Memory B cell (primary cell): ENCODE measurements at regions not wholly inside any gene's neighbourhood (a gene's known extent, or its start where the extent isn't known, plus 50 kb on each side); places are given as distances from the start of the nearest gene placed in this dataset.

ENCODE experiments used
- ATAC-seq: fragments of 150-1000 bp; cut with Tn5 transposase; 2 replicates; pipeline ENCODE4 v1.10.0; 2021; ENCODE audit warnings: low read depth, mild to moderate bottlenecking, moderate library complexity
- DNase-seq, 2 donors: peaks; one replicate each; pipeline ENCODE4 v3.0.0; 2022; ENCODE audit warnings: low spot score in 2 of 2
- H3K27ac Mint-ChIP-seq: one replicate; pipeline ENCODE4 v1.8.0; 2022; ENCODE audit warnings: mild to moderate bottlenecking, moderate library complexity, mixed read lengths
- H3K27me3 Mint-ChIP-seq: one replicate; pipeline ENCODE4 v1.8.0; 2022; ENCODE audit warnings: mixed read lengths
- H3K36me3 Mint-ChIP-seq: one replicate; pipeline ENCODE4 v1.8.0; 2022; ENCODE audit warnings: mild to moderate bottlenecking, mixed read lengths
- H3K4me1 Mint-ChIP-seq: one replicate; pipeline ENCODE4 v1.8.0; 2022; ENCODE audit warnings: mixed read lengths
- H3K4me3 Mint-ChIP-seq: one replicate; pipeline ENCODE4 v1.8.0; 2022; ENCODE audit warnings: mild to moderate bottlenecking, moderate library complexity, mixed read lengths
- H3K9me3 Mint-ChIP-seq: one replicate; pipeline ENCODE4 v1.8.0; 2022; ENCODE audit warnings: mixed read lengths

GRCh38 chr10:55024713-55025112 is 223.7 kb upstream of the PCDH15 start:
- Mint-ChIP-seq H3K4me3 (no peak overlapping the region), H3K9me3 (no peaks in the 10 kb centered on the region), H3K36me3 (no peaks in the 10 kb centered on the region), H3K27me3 (no peaks in the 10 kb centered on the region), H3K4me1 (no peaks in the 10 kb centered on the region), H3K27ac (no peak overlapping the region)
- ATAC-seq (no peak), DNase-seq (no peak)

DNA sequence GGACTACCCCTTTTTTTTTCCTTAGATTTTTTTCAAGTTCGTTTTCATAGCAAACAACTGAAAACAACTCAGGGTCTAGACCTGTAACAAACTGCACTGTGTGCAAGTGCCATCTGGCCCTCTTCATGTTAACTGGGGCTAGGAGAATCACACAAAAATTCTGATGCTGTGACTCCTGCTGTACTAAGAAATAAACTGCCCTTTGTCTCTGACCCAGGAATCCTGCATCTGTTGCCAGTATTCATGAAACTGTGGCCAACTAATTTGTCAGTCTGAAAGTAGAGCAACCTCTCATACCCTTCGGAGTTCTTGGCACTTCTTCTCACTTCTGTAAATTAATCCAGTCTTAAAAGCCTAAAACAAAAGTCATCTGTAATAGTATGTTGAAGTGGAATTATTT is 218.4 kb upstream of the PCDH15 start:
- DNase-seq (no peak), ATAC-seq (no peak)
- Mint-ChIP-seq H3K4me3 (no peak overlapping the region), H3K9me3 (no peaks in the 10 kb centered on the region), H3K36me3 (no peaks in the 10 kb centered on the region), H3K27me3 (no peaks in the 10 kb centered on the region), H3K27ac (no peak overlapping the region), H3K4me1 (no peaks in the 10 kb centered on the region)

DNA sequence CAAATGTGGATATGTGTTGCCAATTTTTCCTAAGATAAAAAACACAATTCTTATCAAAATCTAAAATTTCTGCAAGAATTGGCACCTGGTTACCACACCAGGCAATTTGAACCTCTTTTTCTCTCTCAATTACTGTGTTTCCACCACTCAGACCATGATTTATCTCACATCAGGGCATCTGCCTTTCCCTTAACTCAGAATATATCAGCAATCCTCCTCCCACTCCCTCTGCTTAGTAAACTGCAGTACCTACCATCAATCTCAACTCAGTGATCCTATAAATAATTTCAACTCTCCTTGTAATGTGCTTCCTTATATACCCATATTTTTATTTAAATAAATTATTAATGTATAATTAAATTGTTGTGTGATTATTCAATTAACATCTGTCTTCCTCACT is 212.3 kb upstream of the PCDH15 start:
- no peak for DNase-seq
- no peaks in the 10 kb centered on the region for H3K4me1 Mint-ChIP-seq
- no peak overlapping the region for H3K27ac Mint-ChIP-seq
- H3K36me3 Mint-ChIP-seq = no peaks in the 10 kb centered on the region
- no peaks in the 10 kb centered on the region for H3K27me3 Mint-ChIP-seq
- peaks cover 1% of the 10 kb centered on the region for H3K9me3 Mint-ChIP-seq
- no peak overlapping the region for H3K4me3 Mint-ChIP-seq
- no peak for ATAC-seq

GRCh38 chr10:55002420-55002819 is 201.4 kb upstream of the PCDH15 start:
- no peaks in the 10 kb centered on the region for H3K4me1 Mint-ChIP-seq

DNA sequence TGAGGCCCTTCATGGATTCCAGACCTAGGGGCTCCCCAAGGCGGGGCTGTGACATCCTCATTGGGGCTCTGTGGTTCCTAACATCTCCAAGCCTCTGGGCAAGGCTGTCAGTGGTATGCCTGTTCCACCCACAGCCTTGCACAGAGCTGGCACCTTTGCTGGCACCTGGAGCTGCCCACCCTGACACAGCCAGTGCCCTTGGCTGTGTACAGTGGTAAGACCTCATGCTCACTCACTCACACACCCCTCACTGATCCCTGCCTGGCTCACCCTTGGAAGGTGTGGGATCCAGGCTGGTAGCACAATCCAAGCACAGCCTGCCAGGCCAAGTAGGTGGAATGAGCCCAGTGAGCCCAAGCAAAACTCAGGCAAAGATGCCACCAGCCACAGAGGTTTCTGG is 200.4 kb upstream of the PCDH15 start:
- H3K9me3 Mint-ChIP-seq = peaks cover 8% of the 10 kb centered on the region
- H3K4me3 Mint-ChIP-seq = no peak overlapping the region
- H3K4me1 Mint-ChIP-seq = no peaks in the 10 kb centered on the region
- H3K27ac Mint-ChIP-seq = no peak overlapping the region
- H3K36me3 Mint-ChIP-seq = no peaks in the 10 kb centered on the region
- H3K27me3 Mint-ChIP-seq = no peaks in the 10 kb centered on the region
- DNase-seq (no peak), ATAC-seq (no peak)

More at GRCh38 chr10:55002420-55002819, 201.4 kb upstream of the PCDH15 start:
- Mint-ChIP-seq H3K9me3 (peaks cover 8% of the 10 kb centered on the region), H3K27ac (no peak overlapping the region), H3K36me3 (no peaks in the 10 kb centered on the region), H3K4me3 (no peak overlapping the region), H3K27me3 (no peaks in the 10 kb centered on the region)
- no peak for ATAC-seq
- no peak for DNase-seq

DNA sequence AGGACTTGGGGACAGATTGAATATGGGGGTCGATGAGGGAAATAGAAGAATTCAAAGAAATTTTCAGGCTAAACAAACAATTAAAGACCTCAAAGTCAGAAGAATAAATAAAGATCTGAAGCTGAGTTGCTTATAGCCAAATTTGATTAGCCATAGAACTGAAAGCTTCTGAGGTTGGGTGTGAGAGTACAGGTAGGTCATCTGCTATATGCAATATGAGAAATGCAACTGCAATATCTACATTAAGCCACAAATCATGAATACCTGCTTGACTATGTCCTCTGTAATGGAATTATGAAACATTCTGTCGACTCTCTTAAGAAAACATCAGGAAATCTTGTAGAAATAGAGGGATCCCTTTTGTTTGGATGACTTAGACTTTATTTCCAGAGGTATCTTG is 192.1 kb upstream of the PCDH15 start:
- Mint-ChIP-seq H3K4me1 (no peaks in the 10 kb centered on the region), H3K36me3 (no peaks in the 10 kb centered on the region), H3K27ac (no peak overlapping the region), H3K9me3 (peaks cover 4% of the 10 kb centered on the region), H3K4me3 (no peak overlapping the region), H3K27me3 (no peaks in the 10 kb centered on the region)
- ATAC-seq (no peak), DNase-seq (no peak)

DNA sequence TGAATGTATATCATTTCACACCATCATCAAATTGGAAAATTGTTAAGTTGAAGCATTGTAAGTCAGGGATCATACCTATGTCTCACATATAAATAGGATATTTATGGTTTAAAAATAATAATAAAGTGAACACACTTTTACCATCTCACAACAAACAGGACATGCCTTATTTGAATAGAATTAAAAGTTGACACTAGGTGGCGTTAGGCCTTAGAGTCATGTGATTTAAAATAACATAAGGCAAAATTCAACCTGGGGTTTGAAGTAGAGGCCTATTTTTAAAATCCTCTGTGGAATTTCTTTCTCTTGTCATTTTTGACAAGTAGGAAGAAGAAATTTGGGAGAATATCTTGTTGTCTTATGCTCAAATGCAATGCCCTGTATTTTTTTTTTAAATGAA is 184.7 kb upstream of the PCDH15 start:
- no peak for DNase-seq
- Mint-ChIP-seq H3K9me3 (peaks cover 2% of the 10 kb centered on the region), H3K27ac (no peak overlapping the region)

DNA sequence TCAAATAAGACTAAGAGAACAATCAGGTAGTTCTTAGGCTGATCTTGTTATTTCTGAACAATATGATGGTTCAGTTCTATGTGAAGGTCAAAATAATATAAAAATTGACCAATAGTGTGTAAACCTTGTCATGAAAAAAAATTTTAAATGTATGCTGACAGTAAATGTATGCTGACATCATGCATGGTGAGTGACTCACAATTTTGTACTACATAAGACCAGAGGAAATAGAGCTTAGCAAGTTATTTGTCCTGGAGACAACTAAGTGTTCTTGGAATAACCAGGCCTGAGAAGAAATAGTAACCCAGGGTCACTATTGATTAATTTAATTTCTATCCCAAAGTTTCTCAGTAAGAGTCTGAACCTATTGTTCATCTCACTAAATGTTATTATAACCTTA is 182.2 kb upstream of the PCDH15 start:
- Mint-ChIP-seq H3K36me3 (no peaks in the 10 kb centered on the region), H3K9me3 (no peaks in the 10 kb centered on the region), H3K4me3 (no peak overlapping the region), H3K27me3 (no peaks in the 10 kb centered on the region), H3K27ac (no peak overlapping the region), H3K4me1 (no peaks in the 10 kb centered on the region)
- DNase-seq (no peak), ATAC-seq (no peak)

More for the DNA sequence above, 184.7 kb upstream of the PCDH15 start:
- H3K27me3 Mint-ChIP-seq = no peaks in the 10 kb centered on the region
- no peak for ATAC-seq
- H3K4me1 Mint-ChIP-seq = no peaks in the 10 kb centered on the region
- H3K4me3 Mint-ChIP-seq = no peak overlapping the region
- no peaks in the 10 kb centered on the region for H3K36me3 Mint-ChIP-seq

GRCh38 chr10:54962134-54962900 is 161.3 kb upstream of the PCDH15 start:
- Mint-ChIP-seq H3K27me3 (no peaks in the 10 kb centered on the region), H3K4me1 (no peaks in the 10 kb centered on the region), H3K9me3 (peaks cover 1% of the 10 kb centered on the region), H3K4me3 (no peak overlapping the region), H3K36me3 (no peaks in the 10 kb centered on the region), H3K27ac (no peak overlapping the region)
- no peak for ATAC-seq
- no peak for DNase-seq

DNA sequence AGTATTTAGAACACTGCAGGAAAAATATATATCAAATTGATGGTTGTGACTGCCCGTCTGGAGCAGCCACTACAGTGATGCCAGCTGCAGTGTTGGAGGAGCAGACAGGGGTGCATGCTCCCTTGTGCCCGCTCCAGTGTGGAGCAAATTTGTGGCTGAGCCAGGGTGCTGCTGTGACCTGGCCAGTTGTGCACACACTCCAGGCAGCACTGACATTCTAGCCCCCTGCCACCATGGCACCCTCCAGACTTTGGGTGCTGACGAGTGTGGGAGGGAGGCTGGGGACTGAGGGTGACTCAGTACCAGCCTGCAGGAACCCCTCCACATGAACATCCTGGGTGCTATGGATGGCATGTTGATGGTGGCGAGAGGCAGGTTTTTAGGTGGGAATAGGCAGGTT is 160.0 kb upstream of the PCDH15 start:
- Mint-ChIP-seq H3K9me3 (peaks cover 1% of the 10 kb centered on the region), H3K4me3 (no peak overlapping the region), H3K27me3 (no peaks in the 10 kb centered on the region), H3K27ac (no peak overlapping the region), H3K4me1 (no peaks in the 10 kb centered on the region), H3K36me3 (no peaks in the 10 kb centered on the region)
- DNase-seq = no peak
- ATAC-seq = no peak

GRCh38 chr10:54958844-54959243 is 157.8 kb upstream of the PCDH15 start:
- Mint-ChIP-seq H3K4me3 (no peak overlapping the region), H3K4me1 (no peaks in the 10 kb centered on the region), H3K9me3 (peaks cover 1% of the 10 kb centered on the region), H3K36me3 (no peaks in the 10 kb centered on the region), H3K27ac (no peak overlapping the region), H3K27me3 (no peaks in the 10 kb centered on the region)
- no peak for DNase-seq
- no peak for ATAC-seq

- ATAC-seq (no peak), DNase-seq (no peak)
- Mint-ChIP-seq H3K9me3 (no peaks in the 10 kb centered on the region), H3K4me3 (no peak overlapping the region), H3K36me3 (no peaks in the 10 kb centered on the region), H3K4me1 (no peaks in the 10 kb centered on the region), H3K27ac (no peak overlapping the region), H3K27me3 (no peaks in the 10 kb centered on the region)
These were observed 146.6 kb upstream of the PCDH15 start for GRCh38 chr10:54947605-54948004.

GRCh38 chr10:54940418-54940817 is 139.4 kb upstream of the PCDH15 start:
- ATAC-seq (no peak), DNase-seq (no peak)
- Mint-ChIP-seq H3K27me3 (no peaks in the 10 kb centered on the region), H3K9me3 (peaks cover 2% of the 10 kb centered on the region), H3K27ac (no peak overlapping the region), H3K36me3 (no peaks in the 10 kb centered on the region), H3K4me1 (no peaks in the 10 kb centered on the region), H3K4me3 (no peak overlapping the region)

DNA sequence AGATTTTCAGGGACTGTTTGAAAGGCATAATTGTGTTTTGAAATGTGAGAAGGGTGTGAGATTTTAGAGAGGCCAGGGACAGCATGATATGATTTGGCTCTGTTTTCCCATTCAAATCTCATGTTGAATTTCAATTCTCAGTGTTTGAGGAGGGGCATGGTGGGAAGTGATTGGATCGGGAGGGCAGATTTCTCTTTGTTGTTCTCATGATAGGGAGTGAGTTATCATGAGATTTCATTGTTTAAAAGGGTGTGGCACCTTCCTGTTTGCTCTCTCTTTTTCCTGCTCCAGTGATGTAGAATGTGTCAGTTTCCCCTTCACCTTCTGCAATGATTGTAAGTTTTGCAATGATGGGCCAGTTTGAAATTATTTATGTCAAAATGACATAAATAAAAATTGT is 113.0 kb upstream of the PCDH15 start:
- no peak overlapping the region for H3K27ac Mint-ChIP-seq
- ATAC-seq (no peak), DNase-seq (no peak)
- no peaks in the 10 kb centered on the region for H3K4me1 Mint-ChIP-seq
- H3K36me3 Mint-ChIP-seq = no peaks in the 10 kb centered on the region
- no peak overlapping the region for H3K4me3 Mint-ChIP-seq
- no peaks in the 10 kb centered on the region for H3K9me3 Mint-ChIP-seq
- no peaks in the 10 kb centered on the region for H3K27me3 Mint-ChIP-seq

DNA sequence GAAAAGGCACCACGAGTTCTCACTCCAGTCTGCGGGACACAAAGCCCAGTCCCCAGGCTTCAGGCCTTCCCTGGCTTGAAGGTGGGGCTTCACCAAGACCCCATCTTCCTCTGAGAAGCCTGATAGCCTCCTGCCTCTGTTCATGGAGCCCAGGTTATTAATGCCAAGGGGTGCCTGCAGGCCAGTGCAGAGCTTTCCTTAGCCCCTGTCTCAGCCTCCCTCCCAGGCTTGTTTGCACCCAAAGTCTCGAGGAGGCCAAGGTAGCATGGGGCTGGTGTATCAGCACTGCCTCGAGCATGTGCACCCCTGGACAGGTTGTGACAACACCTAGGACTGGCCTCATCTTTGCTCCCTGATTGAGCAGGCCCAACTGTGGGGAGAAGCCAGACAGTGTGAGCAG is 108.1 kb upstream of the PCDH15 start:
- H3K36me3 Mint-ChIP-seq = no peaks in the 10 kb centered on the region
- H3K27me3 Mint-ChIP-seq = no peaks in the 10 kb centered on the region
- H3K4me1 Mint-ChIP-seq = no peaks in the 10 kb centered on the region
- no peak for ATAC-seq
- H3K27ac Mint-ChIP-seq = no peak overlapping the region
- DNase-seq = no peak
- H3K4me3 Mint-ChIP-seq = no peak overlapping the region
- H3K9me3 Mint-ChIP-seq = no peaks in the 10 kb centered on the region
